HG02571 (cell line): ENCODE measurements at regions not wholly inside any gene's neighbourhood (a gene's known extent, or its start where the extent isn't known, plus 50 kb on each side); places are given as distances from the start of the nearest gene placed in this dataset.
"Not testable (repeated sequence)": the region's sequence is repeated elsewhere in the genome, so short reads cannot be mapped to it uniquely, and the experiment has no call there.

Experiments used
- ATAC-seq: cut with Tn5 transposase; IDR thresholded peaks from one replicate; pipeline ENCODE4 v1.9.1; 2021; ENCODE audit warnings: mild to moderate bottlenecking, moderate library complexity; ENCODE audit not compliant: unreplicated experiment

DNA sequence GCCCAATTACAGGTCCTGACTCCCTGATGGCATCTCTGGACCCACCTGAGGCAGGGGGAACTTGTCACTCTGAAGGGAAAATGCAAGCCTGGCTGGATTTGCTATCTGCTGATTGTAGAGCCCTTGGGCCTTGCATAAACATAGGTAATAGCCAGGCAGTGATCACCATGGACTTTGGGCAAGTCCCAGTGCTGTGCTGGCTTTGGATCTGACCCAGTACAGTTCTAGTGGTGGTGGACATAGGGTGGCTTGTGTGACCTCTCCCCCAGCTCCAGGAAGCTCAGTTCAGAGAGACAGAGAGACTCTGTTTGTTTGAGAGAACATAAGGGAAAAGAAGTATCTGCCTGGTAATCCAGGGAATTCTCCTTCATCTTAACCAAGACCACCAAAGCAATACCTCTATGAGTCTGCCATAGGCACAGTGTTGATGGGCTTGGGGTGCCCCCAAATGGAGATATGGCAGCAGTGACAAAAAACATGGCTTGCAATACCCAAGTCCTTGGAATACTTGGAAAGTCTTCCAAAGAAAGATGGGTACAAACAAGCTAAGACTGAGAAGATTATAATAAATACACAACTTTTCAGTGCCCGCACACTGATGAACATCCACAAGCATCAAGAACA is 348.5 kb downstream of the PYDC2 start:
- no peak for ATAC-seq

DNA sequence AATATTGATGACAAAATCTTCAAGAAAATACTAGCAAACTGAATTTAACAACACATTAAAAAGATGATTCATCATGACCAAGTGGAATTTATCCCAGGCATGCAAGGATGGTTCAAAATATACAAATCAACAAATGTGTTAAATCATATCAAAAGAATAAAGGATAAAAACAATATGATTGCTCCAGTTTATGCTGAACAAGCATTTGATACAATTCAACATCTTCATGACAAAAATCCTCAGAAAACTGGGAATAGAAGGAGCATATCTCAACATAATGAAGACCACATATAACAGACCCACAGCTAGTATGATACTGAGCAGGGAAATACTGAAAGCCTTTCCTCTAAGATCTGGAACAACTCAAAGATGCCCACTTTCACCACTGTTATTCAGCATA is 352.3 kb downstream of the PYDC2 start:
- no peak for ATAC-seq

DNA sequence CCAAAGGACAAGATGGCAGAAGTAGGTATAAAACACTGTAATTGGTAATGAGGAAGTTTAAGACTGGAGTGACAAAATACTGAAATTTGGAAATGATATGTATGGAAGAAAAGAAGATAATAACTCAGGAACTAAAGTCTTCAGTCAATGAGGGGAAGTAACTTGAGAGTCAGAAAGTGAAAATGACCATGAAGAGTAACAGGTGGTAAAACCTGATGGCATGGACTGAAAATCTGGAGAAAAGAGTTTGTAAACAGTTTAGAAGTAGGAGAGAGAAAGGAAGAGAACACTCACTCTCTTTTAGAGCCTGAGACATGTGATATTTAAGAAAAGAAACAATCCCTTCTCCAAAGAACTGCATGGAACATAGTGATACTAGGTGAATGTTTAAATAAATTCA is 387.9 kb downstream of the PYDC2 start:
- ATAC-seq, result no peak

- ATAC-seq, result no peak
Measured at GRCh38 chr3:191859531-191859930, 398.6 kb downstream of the PYDC2 start.

GRCh38 chr3:191869738-191870415 is 408.9 kb downstream of the PYDC2 start:
- ATAC-seq, result no peak

GRCh38 chr3:191873736-191874135 is 412.8 kb downstream of the PYDC2 start:
- ATAC-seq, result no peak

GRCh38 chr3:191882289-191882688 is 421.3 kb downstream of the PYDC2 start:
- no peak for ATAC-seq

DNA sequence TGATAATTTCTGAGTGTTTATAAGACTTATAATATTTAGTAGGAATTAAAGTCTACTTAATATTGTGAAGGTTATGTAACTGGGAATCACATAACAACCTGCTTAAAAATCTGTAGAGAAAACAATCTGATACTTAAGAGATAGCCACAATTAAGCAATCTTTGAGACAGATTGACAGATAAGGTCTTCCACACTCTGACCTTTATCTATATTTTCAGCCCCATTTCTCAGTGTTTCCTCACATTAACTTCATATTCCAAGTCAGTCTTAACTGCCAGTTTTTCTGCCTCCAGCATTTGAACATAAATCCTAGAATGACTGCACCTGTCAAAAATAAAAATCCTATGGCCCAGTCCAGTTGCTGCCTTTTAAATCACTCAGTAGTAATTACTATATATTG is 423.2 kb downstream of the PYDC2 start:
- ATAC-seq, result no peak

DNA sequence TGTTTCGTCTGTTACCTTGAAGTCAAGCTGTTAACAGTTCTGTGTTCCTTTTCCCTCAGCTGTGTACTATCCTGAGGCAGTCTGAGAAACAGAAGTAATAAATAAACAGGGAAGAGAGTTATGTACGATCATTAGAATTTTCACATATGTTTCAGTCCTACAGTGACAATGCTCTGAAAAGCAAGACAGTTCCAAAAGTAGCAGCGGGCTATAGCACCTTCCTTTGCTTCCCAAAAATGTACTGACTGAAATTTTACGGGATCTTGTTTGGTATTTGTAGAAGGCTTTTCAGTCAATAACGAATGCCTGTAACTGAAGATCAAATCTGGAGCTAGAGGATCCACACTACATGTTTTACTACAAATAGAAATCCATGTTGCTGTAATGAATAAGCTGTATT is 428.1 kb downstream of the PYDC2 start:
- no peak for ATAC-seq

DNA sequence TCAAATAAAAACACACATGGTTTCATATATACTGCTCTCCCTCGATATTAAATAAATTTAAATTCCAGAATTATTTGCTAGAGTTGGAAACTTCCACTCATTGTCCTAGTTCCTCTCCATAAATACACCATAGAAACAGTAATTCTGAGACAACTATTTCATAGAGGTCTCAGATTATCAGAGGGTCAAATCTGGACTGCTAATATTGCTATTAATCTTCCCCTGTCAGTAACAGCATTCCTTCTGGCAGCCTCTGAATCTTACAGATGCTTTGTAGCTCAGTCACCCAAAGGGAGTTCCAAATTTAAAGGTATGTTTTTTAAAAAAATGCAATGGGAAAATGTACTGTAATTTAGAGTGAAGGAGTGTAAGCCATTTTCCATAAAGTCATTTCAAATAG is 428.8 kb downstream of the PYDC2 start:
- ATAC-seq, result no peak

GRCh38 chr3:191894406-191894805 is 433.4 kb downstream of the PYDC2 start:
- no peak for ATAC-seq

DNA sequence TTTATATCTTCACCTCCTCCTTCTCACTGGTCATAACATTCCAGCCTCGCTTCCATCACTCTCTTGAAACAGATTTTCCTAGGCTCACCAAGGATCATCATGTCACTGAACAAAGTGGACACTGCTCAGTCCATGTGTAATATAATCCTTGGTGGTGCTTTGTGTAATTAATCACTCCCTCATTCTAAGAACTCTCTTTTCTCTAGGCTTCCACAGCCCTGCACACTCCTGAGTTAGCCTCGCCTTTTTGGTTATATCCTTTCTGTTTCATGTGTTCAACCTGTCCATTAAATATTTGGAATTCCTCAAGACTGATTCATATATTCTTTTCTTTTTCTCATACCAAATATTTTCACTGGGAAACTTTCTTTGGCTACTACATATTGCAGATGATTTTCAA is 440.8 kb downstream of the PYDC2 start:
- no peak for ATAC-seq

DNA sequence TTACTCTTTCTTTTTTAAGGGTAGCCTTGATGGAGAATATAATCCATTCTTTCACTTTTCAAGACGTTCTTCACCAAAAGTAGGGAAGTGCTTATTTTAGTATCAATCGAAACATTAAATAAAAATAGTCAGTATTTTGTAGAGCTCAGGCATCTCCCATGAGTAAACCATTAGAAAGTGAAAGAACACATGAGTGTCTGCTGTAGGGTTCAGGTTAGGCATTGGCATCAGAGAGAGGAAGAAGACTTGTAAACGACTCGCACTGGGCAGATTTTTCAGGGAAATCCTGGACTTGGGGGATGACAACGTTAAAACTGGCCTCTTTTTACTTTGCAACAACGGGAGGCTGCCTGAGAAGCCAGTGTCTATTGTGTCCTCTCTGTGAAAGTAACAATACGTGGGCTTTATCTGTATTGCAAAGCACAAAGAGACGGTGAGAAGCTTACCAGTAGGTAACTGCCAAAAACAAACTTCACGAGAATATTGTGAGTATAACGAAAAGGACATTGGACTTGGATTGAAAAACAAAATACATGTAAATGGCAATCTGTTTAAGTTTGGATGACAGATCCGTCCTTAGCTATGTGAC is 451.7 kb downstream of the PYDC2 start:
- no peak for ATAC-seq

DNA sequence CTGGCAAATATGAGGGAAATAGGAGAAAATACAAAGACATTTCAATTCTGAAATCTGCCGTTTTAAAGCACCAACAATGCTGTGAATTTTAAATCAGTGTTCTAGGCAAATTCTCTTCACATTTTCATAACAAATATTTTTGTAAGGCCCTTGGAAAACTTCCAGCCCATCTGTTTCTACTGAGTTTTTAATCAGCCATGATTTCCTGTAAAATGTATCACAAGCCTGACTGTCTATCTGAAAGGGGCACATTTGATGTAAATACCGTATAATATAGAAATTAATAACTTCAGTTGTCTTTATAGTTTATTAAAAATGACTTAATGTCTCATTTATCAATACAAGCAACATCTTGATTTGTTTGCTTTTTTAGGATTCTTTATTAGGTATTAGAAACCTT is 454.7 kb downstream of the PYDC2 start:
- no peak for ATAC-seq

GRCh38 chr3:191919491-191920026 is 458.6 kb downstream of the PYDC2 start:
- ATAC-seq, result no peak

DNA sequence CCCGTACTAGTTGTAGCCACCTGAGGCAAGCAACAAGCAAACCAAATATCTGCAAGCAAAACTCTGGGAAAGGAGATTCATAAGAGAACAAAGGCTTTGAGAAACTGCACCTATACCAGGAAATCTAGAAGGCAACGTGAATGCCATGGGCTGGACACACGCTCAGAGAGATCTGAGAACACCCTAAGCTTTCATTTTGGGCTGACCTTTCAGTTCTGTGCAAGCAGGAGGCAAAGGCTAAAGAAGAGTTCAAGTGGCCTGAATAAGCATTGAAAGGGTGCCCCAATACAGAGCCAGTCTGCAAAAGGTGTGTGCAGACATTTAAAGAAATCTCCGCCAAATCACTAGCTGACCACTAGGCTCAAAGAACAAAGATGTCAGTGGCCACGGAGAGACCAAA is 461.6 kb downstream of the PYDC2 start:
- ATAC-seq, result no peak

- not testable (repeated sequence) for ATAC-seq
Measured at GRCh38 chr3:191927183-191927817, 466.3 kb downstream of the PYDC2 start.

- not testable (repeated sequence) for ATAC-seq
Measured at GRCh38 chr3:191927998-191928397, 467.0 kb downstream of the PYDC2 start.

GRCh38 chr3:191944835-191945234 is 483.9 kb downstream of the PYDC2 start:
- ATAC-seq, result no peak

DNA sequence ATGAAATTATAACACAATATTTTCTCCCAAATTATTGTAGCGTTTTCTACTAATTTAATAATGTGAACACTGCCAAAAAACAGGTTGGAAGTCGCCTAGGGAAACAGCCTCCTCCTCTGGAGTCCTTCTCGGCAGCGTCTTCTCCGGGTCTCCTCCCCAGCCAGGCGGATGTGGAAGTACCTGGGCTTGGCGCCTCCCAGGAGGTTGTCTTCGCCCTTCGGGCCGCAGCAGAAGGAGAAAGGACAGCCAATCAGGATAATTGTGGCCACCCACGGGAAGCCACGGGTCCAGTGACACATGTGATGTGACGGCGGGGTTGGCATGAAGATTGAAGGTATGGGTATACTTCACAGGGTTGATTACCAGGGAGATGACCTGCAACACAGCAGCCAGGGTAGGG is 491.2 kb downstream of the PYDC2 start:
- ATAC-seq, result no peak

DNA sequence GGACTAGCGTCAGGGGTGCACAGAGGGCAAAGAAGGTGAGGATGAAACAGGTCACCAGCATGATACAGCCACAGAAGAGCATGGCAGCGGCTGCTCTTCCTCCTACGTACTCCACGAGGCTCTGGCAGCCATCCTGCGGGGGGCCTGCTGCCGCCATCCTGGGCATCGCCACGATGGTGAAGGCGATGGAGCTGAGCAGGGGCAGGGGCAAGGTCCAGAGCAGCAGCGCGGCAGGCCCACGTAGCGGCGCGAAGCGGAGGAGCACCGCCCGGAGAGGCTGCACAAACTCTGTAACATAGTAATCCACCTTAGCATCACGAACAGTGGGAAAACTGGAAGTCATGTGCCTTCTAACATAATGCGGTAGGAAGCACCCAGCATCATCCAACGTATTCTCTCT is 491.6 kb downstream of the PYDC2 start:
- ATAC-seq, result no peak
